Right atrium auricular region (tissue), 2 donors: ENCODE measurements at regions not wholly inside any gene's neighbourhood (a gene's known extent, or its start where the extent isn't known, plus 50 kb on each side); places are given as distances from the start of the nearest gene placed in this dataset.

Source experiments
- DNase-seq: peaks from one replicate; pipeline ENCODE4 v3.0.0-alpha.2; 2019; ENCODE audit warnings: low spot score
- H3K27ac ChIP-seq, 2 donors: fragments of 200-600 bp; sonication (generic); 1 replicate in 1 of 2; 2 replicates in 1 of 2; pipeline ENCODE4 v1.5.1; 2016 to 2019
- H3K27me3 ChIP-seq, 2 donors: fragments of 200-600 bp; sonication (generic); one replicate each; pipeline versions ENCODE4 v1.5.1 to v1.6.0; 2017 to 2019
- H3K36me3 ChIP-seq: fragments of 200-600 bp; sonication (generic); one replicate; pipeline ENCODE4 v1.5.1; 2016
- H3K4me1 ChIP-seq, 2 donors: fragments of 200-600 bp; sonication (generic); one replicate each; pipeline versions ENCODE4 v1.5.1 to v1.6.0; 2017 to 2019
- H3K4me3 ChIP-seq, 2 donors: fragments of 200-600 bp; sonication (generic); 1 replicate in 1 of 2; 2 replicates in 1 of 2; pipeline ENCODE4 v1.5.1; 2017 to 2019; ENCODE audit warnings: mild to moderate bottlenecking in 1 of 2, moderate library complexity in 1 of 2
- H3K9me3 ChIP-seq, 2 donors: fragments of 200-600 bp; sonication (generic); one replicate each; pipeline ENCODE4 v1.5.1; 2019
- TF ChIP-seq, protein P1 (sequence below), 2 donors: fragments of 200-600 bp; sonication (generic); IDR thresholded peaks; one replicate each; pipeline ENCODE4 v1.5.1; 2019; ENCODE audit warnings: antibody characterized with exemption in 2 of 2

DNA sequence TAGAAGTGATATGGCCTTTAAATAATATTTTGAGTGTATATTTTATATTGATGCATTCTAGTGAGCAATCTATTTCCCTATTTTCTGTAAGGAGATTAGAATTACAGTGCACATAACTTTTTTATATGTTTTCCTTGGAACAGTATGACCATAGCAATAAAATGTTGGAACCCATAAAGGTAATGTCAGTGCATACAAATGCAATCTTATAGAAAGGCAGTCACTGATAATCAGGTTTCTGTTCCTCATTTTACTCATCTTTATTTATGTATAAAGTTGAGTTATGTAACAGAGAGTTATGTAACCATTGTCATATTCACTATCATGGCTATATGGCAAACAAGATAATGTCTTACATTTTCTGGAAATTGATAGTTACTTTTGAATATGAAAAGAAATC is 179.9 kb upstream of the NETO1 start:
- Histone ChIP-seq H3K9me3 (peaks cover 0 to 8% of the 10 kb centered on the region in 2 donors), H3K4me3 (no peak overlapping the region), H3K36me3 (no peaks in the 10 kb centered on the region), H3K27ac (no peak overlapping the region), H3K27me3 (no peaks in the 10 kb centered on the region), H3K4me1 (no peaks in the 10 kb centered on the region)
- TF ChIP-seq, protein P1, sequence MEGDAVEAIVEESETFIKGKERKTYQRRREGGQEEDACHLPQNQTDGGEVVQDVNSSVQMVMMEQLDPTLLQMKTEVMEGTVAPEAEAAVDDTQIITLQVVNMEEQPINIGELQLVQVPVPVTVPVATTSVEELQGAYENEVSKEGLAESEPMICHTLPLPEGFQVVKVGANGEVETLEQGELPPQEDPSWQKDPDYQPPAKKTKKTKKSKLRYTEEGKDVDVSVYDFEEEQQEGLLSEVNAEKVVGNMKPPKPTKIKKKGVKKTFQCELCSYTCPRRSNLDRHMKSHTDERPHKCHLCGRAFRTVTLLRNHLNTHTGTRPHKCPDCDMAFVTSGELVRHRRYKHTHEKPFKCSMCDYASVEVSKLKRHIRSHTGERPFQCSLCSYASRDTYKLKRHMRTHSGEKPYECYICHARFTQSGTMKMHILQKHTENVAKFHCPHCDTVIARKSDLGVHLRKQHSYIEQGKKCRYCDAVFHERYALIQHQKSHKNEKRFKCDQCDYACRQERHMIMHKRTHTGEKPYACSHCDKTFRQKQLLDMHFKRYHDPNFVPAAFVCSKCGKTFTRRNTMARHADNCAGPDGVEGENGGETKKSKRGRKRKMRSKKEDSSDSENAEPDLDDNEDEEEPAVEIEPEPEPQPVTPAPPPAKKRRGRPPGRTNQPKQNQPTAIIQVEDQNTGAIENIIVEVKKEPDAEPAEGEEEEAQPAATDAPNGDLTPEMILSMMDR (IDR thresholded peaks at IDR 0.05) = no peak
- no peak for DNase-seq

DNA sequence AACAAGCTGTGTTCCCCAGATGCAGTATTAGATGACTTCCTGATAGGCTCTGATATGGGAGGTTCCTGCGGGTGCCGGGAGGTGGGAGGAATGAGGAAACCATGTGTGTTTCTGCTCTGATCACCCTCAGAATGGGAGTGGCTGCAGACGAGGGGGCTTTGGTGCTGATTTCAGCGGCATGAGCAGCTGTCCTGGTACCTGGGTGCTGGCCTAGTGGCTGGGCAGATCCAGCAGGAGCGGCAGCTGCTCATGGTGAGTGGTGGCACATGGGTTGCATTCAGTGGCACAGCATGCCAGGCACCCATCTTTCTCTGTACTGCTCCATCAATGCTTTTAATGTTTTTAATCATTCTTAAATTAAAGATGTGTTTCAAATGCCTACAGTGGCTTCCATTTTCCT is 177.2 kb upstream of the NETO1 start:
- TF ChIP-seq, protein P1 (IDR thresholded peaks at IDR 0.05) = no peak
- Histone ChIP-seq H3K27me3 (no peaks in the 10 kb centered on the region), H3K9me3 (peaks cover 0 to 4% of the 10 kb centered on the region in 2 donors), H3K27ac (no peak overlapping the region), H3K36me3 (no peaks in the 10 kb centered on the region), H3K4me1 (no peaks in the 10 kb centered on the region), H3K4me3 (no peak overlapping the region)
- no peak for DNase-seq

DNA sequence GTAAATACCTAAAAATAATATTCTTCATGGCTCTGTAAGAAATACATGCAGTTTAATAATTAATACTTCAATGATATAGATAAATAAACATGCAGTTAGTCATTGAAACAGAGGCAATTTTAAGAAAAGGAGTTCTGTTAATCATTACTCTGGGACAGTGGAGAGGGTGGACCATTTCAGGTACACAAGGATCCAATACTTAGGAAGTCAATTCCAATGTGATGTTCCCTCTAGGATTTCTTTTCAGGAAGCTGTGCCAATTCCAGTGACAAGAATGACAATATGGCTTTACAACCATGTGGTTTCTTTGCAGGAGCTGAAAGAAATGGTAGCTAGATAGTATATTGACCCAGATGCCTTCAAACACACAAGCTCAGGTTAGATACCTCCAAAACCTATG is 175.8 kb upstream of the NETO1 start:
- no peak overlapping the region for H3K4me3 ChIP-seq
- no peaks in the 10 kb centered on the region for H3K4me1 ChIP-seq
- no peaks in the 10 kb centered on the region for H3K27me3 ChIP-seq
- H3K27ac ChIP-seq = no peak overlapping the region
- no peaks in the 10 kb centered on the region for H3K36me3 ChIP-seq
- TF ChIP-seq, protein P1 (IDR thresholded peaks at IDR 0.05) = no peak
- no peak for DNase-seq
- H3K9me3 ChIP-seq = no peaks in the 10 kb centered on the region

DNA sequence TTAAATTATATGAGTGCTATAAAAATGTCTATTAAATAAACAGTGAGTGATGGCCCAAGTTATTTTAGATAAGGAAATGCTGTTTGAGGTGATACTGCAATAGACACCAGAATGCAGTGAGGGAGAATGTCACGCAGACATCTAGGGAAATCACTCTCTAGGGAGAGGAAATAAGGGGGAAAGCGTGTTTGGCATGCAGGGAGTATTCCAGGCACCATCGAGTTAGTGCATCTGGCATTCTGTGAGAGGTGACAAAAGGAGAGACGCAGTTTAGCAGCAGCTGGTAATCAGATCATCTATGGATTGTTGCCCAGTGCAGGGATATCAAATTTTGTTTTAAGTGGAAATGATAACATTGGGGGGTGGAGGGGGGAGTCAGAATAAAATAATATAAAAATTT is 175.4 kb upstream of the NETO1 start:
- Histone ChIP-seq H3K27ac (no peak overlapping the region), H3K9me3 (no peaks in the 10 kb centered on the region), H3K4me3 (no peak overlapping the region), H3K4me1 (no peaks in the 10 kb centered on the region), H3K27me3 (no peaks in the 10 kb centered on the region), H3K36me3 (no peaks in the 10 kb centered on the region)
- TF ChIP-seq, protein P1 (IDR thresholded peaks at IDR 0.05) = no peak
- DNase-seq = no peak

DNA sequence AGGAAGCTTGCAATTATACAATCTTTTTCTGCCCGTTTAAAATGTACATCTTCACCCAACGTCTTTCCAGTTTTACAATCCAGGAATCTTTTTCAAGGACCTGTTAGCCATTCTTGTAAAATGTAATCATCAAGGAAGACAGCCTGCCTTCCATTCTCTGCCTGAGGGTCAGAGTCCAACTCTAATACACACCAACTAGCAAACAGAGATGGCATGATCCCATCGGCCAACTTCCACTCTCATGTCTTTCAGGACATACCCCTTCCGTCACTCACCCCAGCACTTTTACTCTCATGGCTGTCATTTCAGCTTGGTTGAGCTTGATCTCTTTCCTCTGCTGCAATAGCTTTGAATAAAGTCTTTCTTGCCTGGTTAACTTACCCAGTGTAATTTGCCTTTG is 172.5 kb upstream of the NETO1 start:
- H3K36me3 ChIP-seq = no peaks in the 10 kb centered on the region
- H3K27ac ChIP-seq = no peak overlapping the region
- no peaks in the 10 kb centered on the region for H3K9me3 ChIP-seq
- H3K27me3 ChIP-seq = no peaks in the 10 kb centered on the region
- TF ChIP-seq, protein P1 (IDR thresholded peaks at IDR 0.05) = no peak
- DNase-seq = no peak
- H3K4me3 ChIP-seq = no peak overlapping the region
- no peaks in the 10 kb centered on the region for H3K4me1 ChIP-seq

DNA sequence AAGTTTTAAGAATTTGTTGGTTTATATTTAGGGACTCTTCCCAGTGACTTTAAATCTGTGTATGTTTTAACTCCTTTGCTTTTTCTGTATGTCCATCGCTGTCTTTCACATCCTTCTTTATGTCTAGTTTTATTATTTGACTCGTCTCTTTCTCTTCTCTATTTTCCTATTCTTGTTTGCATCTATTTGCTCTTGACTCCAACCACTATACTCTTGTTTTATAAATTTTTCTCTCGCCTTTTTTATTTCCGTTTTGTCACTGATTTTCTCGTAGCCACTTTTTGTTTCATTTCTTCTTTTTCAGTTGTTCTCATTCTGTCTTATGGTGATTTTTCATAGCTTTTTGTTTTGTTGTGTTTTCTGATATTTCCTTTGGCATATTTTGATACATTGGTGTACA is 170.5 kb upstream of the NETO1 start:
- Histone ChIP-seq H3K4me3 (no peak overlapping the region), H3K4me1 (no peaks in the 10 kb centered on the region), H3K36me3 (no peaks in the 10 kb centered on the region), H3K9me3 (no peaks in the 10 kb centered on the region), H3K27ac (no peak overlapping the region), H3K27me3 (no peaks in the 10 kb centered on the region)
- DNase-seq = no peak
- TF ChIP-seq, protein P1 (IDR thresholded peaks at IDR 0.05) = no peak
